ENCODE measurements at regions not wholly inside any gene's neighbourhood (a gene's known extent, or its start where the extent isn't known, plus 50 kb on each side); places are given as distances from the start of the nearest gene placed in this dataset.
"Not testable (repeated sequence)": the region's sequence is repeated elsewhere in the genome, so short reads cannot be mapped to it uniquely, and the experiment has no call there.

- not testable (repeated sequence) for TF ChIP-seq CEBPB (IDR thresholded peaks at IDR 0.05; ENCODE audit: low read depth, low read length); CBX5 (IDR thresholded peaks at IDR 0.05; ENCODE audit: low read depth, low read length); SIX5 (IDR thresholded peaks at IDR 0.05; ENCODE audit: low read depth, low read length); CTCF (IDR thresholded peaks at IDR 0.05; ENCODE audit: control extremely low read depth in 1 of 3, insufficient read depth in 1 of 3, low read depth in 1 of 3, low read length in 3 of 3); JUND (IDR thresholded peaks at IDR 0.05; ENCODE audit: low read length); POLR2A (IDR thresholded peaks at IDR 0.05; ENCODE audit: control extremely low read depth in 1 of 2, low read depth in 2 of 2, low read length in 2 of 2); EGR1 (IDR thresholded peaks at IDR 0.05; ENCODE audit: borderline replicate concordance, low read depth, low read length); SUZ12 (IDR thresholded peaks at IDR 0.05; ENCODE audit: low read length); POLR2AphosphoS5 (IDR thresholded peaks at IDR 0.05; ENCODE audit: low read depth, low read length); EP300 (IDR thresholded peaks at IDR 0.05; ENCODE audit: borderline replicate concordance in 1 of 2, low read depth in 2 of 2, low read length in 2 of 2)
Observed at GRCh38 chr10:38449618-38450017, 355.5 kb downstream of the ZNF37A start.
